T-helper 1 cell treated with Interleukin-12 subunit alpha and Interleukin-12 subunit beta and Interleukin-4 antibody, amounts not matched to agents 30 μg/mL and 1 μg/mL, for 36 hours (primary cell): ENCODE measurements at regions not wholly inside any gene's neighbourhood (a gene's known extent, or its start where the extent isn't known, plus 50 kb on each side); places are given as distances from the start of the nearest gene placed in this dataset.

Experiments
- H3K27ac Mint-ChIP-seq: one replicate; pipeline ENCODE4 v1.8.0; 2021; ENCODE audit warnings: mild to moderate bottlenecking, mixed read lengths
- H3K27me3 Mint-ChIP-seq: one replicate; pipeline ENCODE4 v1.8.0; 2021; ENCODE audit warnings: low read depth, mixed read lengths
- H3K36me3 Mint-ChIP-seq: one replicate; pipeline ENCODE4 v1.8.0; 2021; ENCODE audit warnings: low read depth, mixed read lengths
- H3K4me1 Mint-ChIP-seq: one replicate; pipeline ENCODE4 v1.8.0; 2021; ENCODE audit warnings: low read depth, mixed read lengths
- H3K4me3 Mint-ChIP-seq: one replicate; pipeline ENCODE4 v1.8.0; 2021; ENCODE audit warnings: mild to moderate bottlenecking, moderate library complexity, mixed read lengths
- H3K9me3 Mint-ChIP-seq: one replicate; pipeline ENCODE4 v1.8.0; 2021; ENCODE audit warnings: mixed read lengths

GRCh38 chr19:57057036-57057686 is 62.6 kb upstream of the USP29 start:
- Mint-ChIP-seq H3K27me3 (no peaks in the 10 kb centered on the region), H3K27ac (no peak overlapping the region), H3K36me3 (no peaks in the 10 kb centered on the region), H3K9me3 (peaks cover 60% of the 10 kb centered on the region), H3K4me1 (no peaks in the 10 kb centered on the region), H3K4me3 (no peak overlapping the region)

- Mint-ChIP-seq H3K9me3 (peaks cover 62% of the 10 kb centered on the region), H3K4me1 (no peaks in the 10 kb centered on the region), H3K27me3 (no peaks in the 10 kb centered on the region), H3K27ac (no peak overlapping the region), H3K4me3 (no peak overlapping the region), H3K36me3 (peaks cover 2% of the 10 kb centered on the region)
Observed at GRCh38 chr19:57058871-57059270, 60.9 kb upstream of the USP29 start.

GRCh38 chr19:57063070-57063469 is 56.7 kb upstream of the USP29 start:
- Mint-ChIP-seq H3K27ac (no peak overlapping the region), H3K9me3 (peaks cover 59% of the 10 kb centered on the region), H3K27me3 (no peaks in the 10 kb centered on the region)

GRCh38 chr19:57067440-57067839 is 52.3 kb upstream of the USP29 start:
- H3K4me3 Mint-ChIP-seq = no peak overlapping the region
- no peak overlapping the region for H3K27ac Mint-ChIP-seq
- H3K36me3 Mint-ChIP-seq = peaks cover 2% of the 10 kb centered on the region
- peaks cover 58% of the 10 kb centered on the region for H3K9me3 Mint-ChIP-seq
- H3K4me1 Mint-ChIP-seq = no peaks in the 10 kb centered on the region
- no peaks in the 10 kb centered on the region for H3K27me3 Mint-ChIP-seq

More at GRCh38 chr19:57063070-57063469, 56.7 kb upstream of the USP29 start:
- H3K4me3 Mint-ChIP-seq = no peak overlapping the region
- no peaks in the 10 kb centered on the region for H3K4me1 Mint-ChIP-seq
- peaks cover 2% of the 10 kb centered on the region for H3K36me3 Mint-ChIP-seq

GRCh38 chr19:57068311-57068710 is 51.5 kb upstream of the USP29 start:
- no peak overlapping the region for H3K4me3 Mint-ChIP-seq
- H3K27me3 Mint-ChIP-seq = no peaks in the 10 kb centered on the region
- no peak overlapping the region for H3K27ac Mint-ChIP-seq
- no peaks in the 10 kb centered on the region for H3K36me3 Mint-ChIP-seq
- H3K9me3 Mint-ChIP-seq = peaks cover 59% of the 10 kb centered on the region
- H3K4me1 Mint-ChIP-seq = no peaks in the 10 kb centered on the region

- no peak overlapping the region for H3K27ac Mint-ChIP-seq
- H3K9me3 Mint-ChIP-seq = peaks cover 56% of the 10 kb centered on the region
Observed at GRCh38 chr19:57068921-57069697, 50.7 kb upstream of the USP29 start.

More at GRCh38 chr19:57068921-57069697, 50.7 kb upstream of the USP29 start:
- Mint-ChIP-seq H3K4me1 (no peaks in the 10 kb centered on the region), H3K27me3 (no peaks in the 10 kb centered on the region), H3K36me3 (no peaks in the 10 kb centered on the region), H3K4me3 (no peak overlapping the region)
